Heart left ventricle (tissue), 13 donors: ENCODE measurements at regions not wholly inside any gene's neighbourhood (a gene's known extent, or its start where the extent isn't known, plus 50 kb on each side); places are given as distances from the start of the nearest gene placed in this dataset.

Experiments used
- POLR2A ChIP-seq, 2 donors: fragments of 450-650 bp; IDR thresholded peaks; one replicate each; pipeline ENCODE4 v1.6.1; 2017; ENCODE audit warnings: antibody characterized with exemption in 2 of 2, mild to moderate bottlenecking in 2 of 2, moderate library complexity in 2 of 2
- TF ChIP-seq, protein P1 (sequence below), 12 donors: fragments of 200-600 bp; sonication (generic) in 4 of 12; IDR thresholded peaks; one replicate each; pipeline versions ENCODE4 v1.5.0 to v1.8.0; 2018 to 2022; ENCODE audit warnings: antibody characterized with exemption in 12 of 12, mild to moderate bottlenecking in 5 of 12
- donor health status: ischemic (EF 13 %, LVEDD 7.1; RV severe dilation, severe dysfunction).
- donor health status: DM: no; HTN: yes; CAD: no.
- donor health status: DM: no; HTN: no; CAD: no.
- donor health status: ischemic (EF 25% LVEDD 6.9; RV normal size, moderate dysfunction).
- donor health status: ischemic (EF 25% LVEDD 5.7; RV mildly dilated, moderate dysfunction).
- donor health status: ischemic (EF 35%, LVEDD 5.7; RV mildly dilated, moderate dysfunction).
- donor health status: nonischemic (EF 11% LVEDD 7.7; RV severe dilation, severe dysfunction).
- donor health status: DM: yes; HTN: yes; CAD: no.
- donor health status: PGD.
- donor health status: ischemic (EF 29% LVEDD 5.4; RV normal size, mild dysfunction).
- donor health status: nonischemic (EF 23%, LVEDD 6.1; RV moderate dilation, normal function).

DNA sequence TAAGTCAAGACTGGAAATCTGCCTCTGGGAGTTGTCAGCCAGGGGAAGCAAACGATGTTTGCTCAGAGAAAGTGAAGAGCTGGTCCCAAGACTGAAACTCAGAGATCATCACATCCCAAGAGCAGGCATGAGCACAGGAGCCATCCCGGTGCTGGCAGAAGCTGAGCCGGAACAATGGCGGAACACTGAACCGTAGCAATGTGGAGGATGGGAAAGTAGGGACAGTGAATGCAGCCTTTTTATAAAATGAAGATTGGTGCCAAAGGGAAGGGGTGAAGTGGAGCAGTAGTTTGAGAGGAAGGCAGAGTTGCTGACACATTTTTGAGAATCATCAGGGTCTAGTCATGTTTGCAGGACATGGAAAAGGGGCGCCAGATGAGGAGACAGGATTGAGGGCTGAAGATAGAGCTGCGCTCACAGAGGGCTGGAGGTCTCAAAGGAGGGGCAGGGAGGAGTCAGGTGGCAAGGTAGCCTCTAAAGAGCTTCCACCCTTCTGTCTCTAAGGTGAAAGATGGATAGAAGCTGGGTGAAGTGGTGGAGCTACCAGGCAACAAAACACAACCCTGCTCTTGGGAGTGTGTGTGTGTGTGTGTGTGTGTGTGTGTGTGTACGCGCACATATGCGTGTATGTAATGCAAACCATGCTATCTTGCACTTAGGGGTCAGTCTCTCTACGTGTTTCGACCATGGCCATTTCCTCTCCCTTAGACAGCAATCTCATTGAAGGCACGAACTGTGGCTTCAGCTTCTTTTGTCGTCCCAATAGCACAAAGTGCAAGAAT is 94.3 kb upstream of the IRF2BP2 start:
- TF ChIP-seq, protein P1, sequence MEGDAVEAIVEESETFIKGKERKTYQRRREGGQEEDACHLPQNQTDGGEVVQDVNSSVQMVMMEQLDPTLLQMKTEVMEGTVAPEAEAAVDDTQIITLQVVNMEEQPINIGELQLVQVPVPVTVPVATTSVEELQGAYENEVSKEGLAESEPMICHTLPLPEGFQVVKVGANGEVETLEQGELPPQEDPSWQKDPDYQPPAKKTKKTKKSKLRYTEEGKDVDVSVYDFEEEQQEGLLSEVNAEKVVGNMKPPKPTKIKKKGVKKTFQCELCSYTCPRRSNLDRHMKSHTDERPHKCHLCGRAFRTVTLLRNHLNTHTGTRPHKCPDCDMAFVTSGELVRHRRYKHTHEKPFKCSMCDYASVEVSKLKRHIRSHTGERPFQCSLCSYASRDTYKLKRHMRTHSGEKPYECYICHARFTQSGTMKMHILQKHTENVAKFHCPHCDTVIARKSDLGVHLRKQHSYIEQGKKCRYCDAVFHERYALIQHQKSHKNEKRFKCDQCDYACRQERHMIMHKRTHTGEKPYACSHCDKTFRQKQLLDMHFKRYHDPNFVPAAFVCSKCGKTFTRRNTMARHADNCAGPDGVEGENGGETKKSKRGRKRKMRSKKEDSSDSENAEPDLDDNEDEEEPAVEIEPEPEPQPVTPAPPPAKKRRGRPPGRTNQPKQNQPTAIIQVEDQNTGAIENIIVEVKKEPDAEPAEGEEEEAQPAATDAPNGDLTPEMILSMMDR (IDR thresholded peaks at IDR 0.05) = no peak
- no peak for TF ChIP-seq POLR2A (IDR thresholded peaks at IDR 0.05)
